CD4-positive, alpha-beta T cell (primary cell): ENCODE measurements at regions not wholly inside any gene's neighbourhood (a gene's known extent, or its start where the extent isn't known, plus 50 kb on each side); places are given as distances from the start of the nearest gene placed in this dataset.

ENCODE experiments used
- ATAC-seq: fragments of 200-7000 bp; cut with Tn5 transposase; one replicate; pipeline ENCODE4 v1.10.0; 2022; ENCODE audit warnings: mild to moderate bottlenecking; ENCODE audit not compliant: poor library complexity
- CTCF ChIA-PET: fragments of 350-600 bp; sonication (Branson Sonifier 250); formaldehyde crosslinking; loops from one replicate; lab custom pipeline; 2021; ENCODE audit warnings: antibody characterized with exemption, inconsistent platforms; lab: Charles Lee
- POLR2A ChIA-PET: fragments of 350-600 bp; sonication (Branson Sonifier 250); formaldehyde crosslinking; loops from one replicate; lab custom pipeline; 2021; ENCODE audit warnings: antibody characterized with exemption, inconsistent platforms; lab: Charles Lee
- DNase-seq, 14 experiments: peaks; one replicate each; pipeline ENCODE4 v3.0.0-alpha.2; 2013 to 2020; ENCODE audit warnings: mixed read lengths in 2 of 14
- H3K27ac ChIP-seq, 2 donors: one replicate each; pipeline versions ENCODE4 v1.5.1 to v1.7.0; 2013; ENCODE audit warnings: low read length in 2 of 2, low read depth in 1 of 2, mild to moderate bottlenecking in 1 of 2
- H3K27me3 ChIP-seq, 2 experiments: 1 replicate in 1 of 2; 2 replicates in 1 of 2; pipeline versions ENCODE4 v1.6.1 to v1.7.0; 2013; ENCODE audit warnings: low read length in 2 of 2, control low read depth in 1 of 2, mild to moderate bottlenecking in 1 of 2, moderate library complexity in 1 of 2; ENCODE audit not compliant: insufficient read depth in 2 of 2, control insufficient read depth in 1 of 2
- H3K36me3 ChIP-seq: one replicate; pipeline ENCODE4 v1.6.1; 2013; ENCODE audit warnings: low read length, control low read depth; ENCODE audit not compliant: insufficient read depth
- H3K4me1 ChIP-seq: one replicate; pipeline ENCODE4 v1.6.1; 2013; ENCODE audit warnings: low read length, control low read depth; ENCODE audit not compliant: insufficient read depth
- H3K4me3 ChIP-seq: one replicate; pipeline ENCODE4 v1.5.1; 2013; ENCODE audit warnings: mild to moderate bottlenecking, low read length, moderate library complexity
- H3K9me3 ChIP-seq, 2 experiments: 1 replicate in 1 of 2; 2 replicates in 1 of 2; pipeline versions ENCODE4 v1.6.1 to v1.7.0; 2013; ENCODE audit warnings: low read length in 2 of 2, mild to moderate bottlenecking in 2 of 2, control low read depth in 1 of 2, moderate library complexity in 1 of 2; ENCODE audit not compliant: control insufficient read depth in 1 of 2, insufficient read depth in 1 of 2
- H3K27ac Mint-ChIP-seq: one replicate; pipeline ENCODE4 v1.8.0; 2020; ENCODE audit warnings: mixed read lengths
- H3K27me3 Mint-ChIP-seq: one replicate; pipeline ENCODE4 v1.8.0; 2021; ENCODE audit warnings: mixed read lengths
- H3K36me3 Mint-ChIP-seq: one replicate; pipeline ENCODE4 v1.8.0; 2021; ENCODE audit warnings: low read depth, mixed read lengths
- H3K4me1 Mint-ChIP-seq: one replicate; pipeline ENCODE4 v1.8.0; 2021; ENCODE audit warnings: low read depth, mixed read lengths
- H3K4me3 Mint-ChIP-seq: one replicate; pipeline ENCODE4 v1.8.0; 2020; ENCODE audit warnings: mild to moderate bottlenecking, mixed read lengths
- H3K9me3 Mint-ChIP-seq: one replicate; pipeline ENCODE4 v1.8.0; 2020; ENCODE audit warnings: mixed read lengths
- intact Hi-C, 2 experiments: fragments of 100-400 bp; cut with DNase I in 1 of 2; cut with micrococcal nuclease in 1 of 2; formaldehyde crosslinking; loops; one replicate each; pipeline versions ENCODE4 v1.15.1 to v1.9.0; 2023 to 2025; cut with DNase I, micrococcal nuclease
- TF ChIP-seq, protein P1 (sequence below): fragments of 200-600 bp; IDR thresholded peaks from one replicate; pipeline ENCODE4 v1.8.0; 2022; ENCODE audit warnings: antibody characterized with exemption, mild to moderate bottlenecking

DNA sequence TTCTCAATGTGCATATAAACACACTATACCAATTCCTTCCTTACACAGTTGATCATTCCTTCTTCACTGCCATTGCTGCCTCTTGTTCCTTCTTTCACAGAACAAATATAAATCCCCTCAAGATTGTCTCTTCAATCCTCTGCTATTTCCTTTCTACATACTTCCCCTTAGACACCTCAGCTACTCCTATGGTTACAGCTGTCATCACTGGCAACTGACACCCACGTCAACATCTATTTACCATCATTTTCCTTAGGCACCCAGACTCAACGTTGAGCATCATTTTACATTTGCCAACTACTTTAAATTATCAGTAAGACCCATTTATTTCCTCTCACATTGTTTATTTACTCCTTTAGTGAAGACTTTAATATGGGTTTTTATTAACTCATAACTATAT is 488.8 kb upstream of the FSHR start:
- ChIA-PET POLR2A (no interaction called here), CTCF (no interaction called here)
- Mint-ChIP-seq H3K27me3 (no peaks in the 10 kb centered on the region), H3K27ac (no peak overlapping the region), H3K4me1 (no peaks in the 10 kb centered on the region), H3K36me3 (no peaks in the 10 kb centered on the region), H3K4me3 (no peak overlapping the region), H3K9me3 (peaks cover 8% of the 10 kb centered on the region)
- H3K9me3 ChIP-seq, result no peaks in the 10 kb centered on the region
- no peaks in the 10 kb centered on the region for H3K36me3 ChIP-seq
- ATAC-seq (no peak), DNase-seq (no peak)
- intact Hi-C loops, result no loop called here
- H3K4me1 ChIP-seq, result no peaks in the 10 kb centered on the region
- no peak overlapping the region for H3K4me3 ChIP-seq
- H3K27me3 ChIP-seq, result no peaks in the 10 kb centered on the region
- TF ChIP-seq, protein P1, sequence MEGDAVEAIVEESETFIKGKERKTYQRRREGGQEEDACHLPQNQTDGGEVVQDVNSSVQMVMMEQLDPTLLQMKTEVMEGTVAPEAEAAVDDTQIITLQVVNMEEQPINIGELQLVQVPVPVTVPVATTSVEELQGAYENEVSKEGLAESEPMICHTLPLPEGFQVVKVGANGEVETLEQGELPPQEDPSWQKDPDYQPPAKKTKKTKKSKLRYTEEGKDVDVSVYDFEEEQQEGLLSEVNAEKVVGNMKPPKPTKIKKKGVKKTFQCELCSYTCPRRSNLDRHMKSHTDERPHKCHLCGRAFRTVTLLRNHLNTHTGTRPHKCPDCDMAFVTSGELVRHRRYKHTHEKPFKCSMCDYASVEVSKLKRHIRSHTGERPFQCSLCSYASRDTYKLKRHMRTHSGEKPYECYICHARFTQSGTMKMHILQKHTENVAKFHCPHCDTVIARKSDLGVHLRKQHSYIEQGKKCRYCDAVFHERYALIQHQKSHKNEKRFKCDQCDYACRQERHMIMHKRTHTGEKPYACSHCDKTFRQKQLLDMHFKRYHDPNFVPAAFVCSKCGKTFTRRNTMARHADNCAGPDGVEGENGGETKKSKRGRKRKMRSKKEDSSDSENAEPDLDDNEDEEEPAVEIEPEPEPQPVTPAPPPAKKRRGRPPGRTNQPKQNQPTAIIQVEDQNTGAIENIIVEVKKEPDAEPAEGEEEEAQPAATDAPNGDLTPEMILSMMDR, result no peak
- no peak overlapping the region for H3K27ac ChIP-seq

DNA sequence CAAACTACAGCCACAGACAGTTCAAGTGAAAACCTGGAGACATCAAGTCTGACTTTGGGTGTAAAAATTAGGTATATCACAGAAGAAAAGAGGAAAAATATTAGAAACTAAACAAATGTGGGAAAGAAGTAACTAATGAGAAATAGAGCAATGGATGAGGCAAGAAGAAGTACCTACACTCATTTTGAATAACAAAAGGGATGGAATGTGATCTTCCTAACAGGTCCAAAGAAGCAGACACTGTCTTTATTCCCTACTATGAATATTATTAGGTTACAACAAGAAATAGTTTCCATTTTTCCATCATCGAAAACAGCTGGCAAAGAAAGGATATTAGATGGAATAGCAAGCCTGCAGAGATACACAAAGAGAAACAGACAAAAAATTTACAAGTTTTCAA is 486.3 kb upstream of the FSHR start:
- Histone ChIP-seq H3K27ac (no peak overlapping the region), H3K36me3 (no peaks in the 10 kb centered on the region), H3K4me1 (no peaks in the 10 kb centered on the region), H3K9me3 (no peaks in the 10 kb centered on the region), H3K27me3 (no peaks in the 10 kb centered on the region), H3K4me3 (no peak overlapping the region)
- H3K4me3 Mint-ChIP-seq, result no peak overlapping the region
- POLR2A ChIA-PET, result no interaction called here
- intact Hi-C loops, result no loop called here
- no peaks in the 10 kb centered on the region for H3K27me3 Mint-ChIP-seq
- no peak for DNase-seq
- H3K4me1 Mint-ChIP-seq, result no peaks in the 10 kb centered on the region
- H3K36me3 Mint-ChIP-seq, result no peaks in the 10 kb centered on the region
- no peak for ATAC-seq
- H3K9me3 Mint-ChIP-seq, result peaks cover 8% of the 10 kb centered on the region
- H3K27ac Mint-ChIP-seq, result no peak overlapping the region
- CTCF ChIA-PET, result no interaction called here
- TF ChIP-seq, protein P1, result no peak

DNA sequence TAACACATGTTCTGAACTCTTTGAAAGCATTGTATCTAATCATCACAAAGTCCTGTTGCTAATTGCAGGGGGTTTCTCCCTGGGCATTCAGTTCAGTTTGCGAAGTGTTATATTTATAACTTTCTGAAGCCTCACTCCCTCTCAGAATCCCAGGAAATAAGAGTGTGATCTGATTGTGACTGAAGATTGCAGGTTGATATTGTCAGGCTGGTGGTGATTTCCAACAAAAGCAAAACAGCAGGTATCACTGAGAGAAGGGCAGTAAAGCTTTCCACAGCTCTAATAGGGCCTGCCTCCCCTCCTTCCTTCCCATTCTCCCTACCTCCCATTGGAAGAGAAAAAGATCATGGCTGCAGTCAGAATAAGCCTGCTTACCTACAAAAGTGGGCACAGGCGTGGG is 466.7 kb upstream of the FSHR start:
- ATAC-seq, result no peak
- no peaks in the 10 kb centered on the region for H3K9me3 ChIP-seq
- CTCF ChIA-PET, result no interaction called here
- no peaks in the 10 kb centered on the region for H3K36me3 ChIP-seq
- no peak overlapping the region for H3K4me3 ChIP-seq
- no peaks in the 10 kb centered on the region for H3K4me1 ChIP-seq
- TF ChIP-seq, protein P1, result no peak
- no peak for DNase-seq
- H3K27ac Mint-ChIP-seq, result no peak overlapping the region
- no peaks in the 10 kb centered on the region for H3K27me3 Mint-ChIP-seq
- no peaks in the 10 kb centered on the region for H3K27me3 ChIP-seq
- POLR2A ChIA-PET, result no interaction called here
- no peaks in the 10 kb centered on the region for H3K9me3 Mint-ChIP-seq
- intact Hi-C loops, result no loop called here
- H3K4me3 Mint-ChIP-seq, result no peak overlapping the region
- H3K36me3 Mint-ChIP-seq, result no peaks in the 10 kb centered on the region
- no peaks in the 10 kb centered on the region for H3K4me1 Mint-ChIP-seq
- no peak overlapping the region for H3K27ac ChIP-seq
